ENCODE measurements at regions not wholly inside any gene's neighbourhood (a gene's known extent, or its start where the extent isn't known, plus 50 kb on each side); places are given as distances from the start of the nearest gene placed in this dataset.

DNA sequence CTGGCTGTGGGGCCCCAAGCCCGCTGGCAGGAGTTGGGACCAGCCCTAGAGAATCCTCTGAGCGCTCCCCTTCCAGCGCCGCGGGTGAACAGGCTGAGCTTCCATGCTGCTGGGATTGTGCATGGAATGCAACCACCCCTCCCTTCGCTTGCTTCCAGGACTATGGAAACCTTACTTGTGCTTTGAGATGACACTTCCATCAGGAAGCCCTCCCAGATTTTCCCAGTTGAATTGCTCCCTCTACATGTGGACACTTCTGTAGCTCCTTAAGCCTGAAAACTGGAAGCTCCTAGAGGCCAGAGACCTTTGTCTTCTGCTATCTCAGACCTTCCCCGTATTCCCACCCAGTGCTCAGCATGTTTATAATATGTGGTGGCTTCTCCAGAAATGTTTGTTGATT lies 213.2 kb upstream of the RPL38 start:
- Histone ChIP-seq H3K9me3 (ENCODE audit: low read length) (no peaks in the 10 kb centered on the region), H3K9ac (ENCODE audit: low read length) (no peak overlapping the region), H3K9me2 (replicated peaks; ENCODE audit: low read length) (no peaks in the 10 kb centered on the region), H3K36me3 (ENCODE audit: low read depth, low read length) (no peaks in the 10 kb centered on the region), H3K4me2 (ENCODE audit: low read length) (no peak overlapping the region), H3K4me3 (ENCODE audit: low read length) (no peak overlapping the region), H3K4me1 (ENCODE audit: insufficient read depth, low read length) (no peaks in the 10 kb centered on the region), H3K79me2 (ENCODE audit: low read length) (no peaks in the 10 kb centered on the region), H4K20me1 (ENCODE audit: low read length) (no peaks in the 10 kb centered on the region), H3F3A (ENCODE audit: low read length, unreplicated experiment) (no peaks in the 10 kb centered on the region), H2AFZ (ENCODE audit: low read length) (no peak overlapping the region), H3K27me3 (ENCODE audit: low read length) (peaks cover 26% of the 10 kb centered on the region), H3K27ac (ENCODE audit: low read length) (no peak overlapping the region)
- no TSS peak for BruUV-seq (replicated peaks)
- intact Hi-C loops (cut with micrococcal nuclease), result no loop called here
- CTCF ChIA-PET, result no interaction called here
- DNase-seq (no peak), ATAC-seq (no peak)
- no peak for TF ChIP-seq EZH2 (IDR thresholded peaks at IDR 0.05; ENCODE audit: low read length, unreplicated experiment)
- no peak for TF ChIP-seq EZH2phosphoT487 (IDR thresholded peaks at IDR 0.05; ENCODE audit: borderline replicate concordance, low read length)
- TF ChIP-seq, protein P1, sequence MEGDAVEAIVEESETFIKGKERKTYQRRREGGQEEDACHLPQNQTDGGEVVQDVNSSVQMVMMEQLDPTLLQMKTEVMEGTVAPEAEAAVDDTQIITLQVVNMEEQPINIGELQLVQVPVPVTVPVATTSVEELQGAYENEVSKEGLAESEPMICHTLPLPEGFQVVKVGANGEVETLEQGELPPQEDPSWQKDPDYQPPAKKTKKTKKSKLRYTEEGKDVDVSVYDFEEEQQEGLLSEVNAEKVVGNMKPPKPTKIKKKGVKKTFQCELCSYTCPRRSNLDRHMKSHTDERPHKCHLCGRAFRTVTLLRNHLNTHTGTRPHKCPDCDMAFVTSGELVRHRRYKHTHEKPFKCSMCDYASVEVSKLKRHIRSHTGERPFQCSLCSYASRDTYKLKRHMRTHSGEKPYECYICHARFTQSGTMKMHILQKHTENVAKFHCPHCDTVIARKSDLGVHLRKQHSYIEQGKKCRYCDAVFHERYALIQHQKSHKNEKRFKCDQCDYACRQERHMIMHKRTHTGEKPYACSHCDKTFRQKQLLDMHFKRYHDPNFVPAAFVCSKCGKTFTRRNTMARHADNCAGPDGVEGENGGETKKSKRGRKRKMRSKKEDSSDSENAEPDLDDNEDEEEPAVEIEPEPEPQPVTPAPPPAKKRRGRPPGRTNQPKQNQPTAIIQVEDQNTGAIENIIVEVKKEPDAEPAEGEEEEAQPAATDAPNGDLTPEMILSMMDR (conservative IDR thresholded peaks at IDR 0.05; ENCODE audit: low read depth, low read length), result no peak
- POLR2A ChIA-PET (ENCODE audit: unreplicated experiment), result no interaction called here

DNA sequence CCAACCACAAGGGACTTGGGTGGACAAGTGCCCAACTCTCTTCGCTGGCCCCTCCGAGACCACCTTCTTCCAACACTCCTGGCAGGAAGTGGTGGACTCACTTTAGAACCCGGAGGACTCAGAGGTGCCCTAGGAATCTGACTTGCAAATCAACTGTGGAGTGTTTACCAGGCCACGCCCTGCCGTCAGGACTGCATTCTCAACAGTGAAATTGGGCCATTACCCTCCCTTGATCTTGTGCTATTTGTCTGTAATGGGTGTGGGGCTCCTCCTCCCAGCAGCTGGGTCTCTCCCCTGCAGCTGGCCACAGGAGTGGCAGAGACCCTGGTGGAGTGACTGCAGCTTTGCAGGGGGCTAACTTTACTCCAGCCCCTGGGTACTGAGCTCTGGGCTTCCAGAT lies 212.2 kb upstream of the RPL38 start:
- TF ChIP-seq EZH2 (IDR thresholded peaks at IDR 0.05; ENCODE audit: low read length, unreplicated experiment) (no peak), EZH2phosphoT487 (IDR thresholded peaks at IDR 0.05; ENCODE audit: borderline replicate concordance, low read length) (no peak)
- TF ChIP-seq, protein P1 (conservative IDR thresholded peaks at IDR 0.05; ENCODE audit: low read depth, low read length), result no peak
- Histone ChIP-seq H3K4me1 (ENCODE audit: insufficient read depth, low read length) (no peaks in the 10 kb centered on the region), H2AFZ (ENCODE audit: low read length) (no peak overlapping the region), H3K4me3 (ENCODE audit: low read length) (no peak overlapping the region), H3K27ac (ENCODE audit: low read length) (no peak overlapping the region), H3K9ac (ENCODE audit: low read length) (no peak overlapping the region), H3K27me3 (ENCODE audit: low read length) (peaks cover 26% of the 10 kb centered on the region), H3K36me3 (ENCODE audit: low read depth, low read length) (no peaks in the 10 kb centered on the region), H3F3A (ENCODE audit: low read length, unreplicated experiment) (no peaks in the 10 kb centered on the region), H3K9me2 (replicated peaks; ENCODE audit: low read length) (no peaks in the 10 kb centered on the region), H3K4me2 (ENCODE audit: low read length) (no peak overlapping the region), H4K20me1 (ENCODE audit: low read length) (no peaks in the 10 kb centered on the region), H3K79me2 (ENCODE audit: low read length) (no peaks in the 10 kb centered on the region), H3K9me3 (ENCODE audit: low read length) (no peaks in the 10 kb centered on the region)
- ATAC-seq (no peak), DNase-seq (no peak)
- CTCF ChIA-PET, result no interaction called here
- POLR2A ChIA-PET (ENCODE audit: unreplicated experiment), result no interaction called here
- intact Hi-C loops (cut with micrococcal nuclease), result no loop called here
- BruUV-seq (replicated peaks), result no TSS peak

DNA sequence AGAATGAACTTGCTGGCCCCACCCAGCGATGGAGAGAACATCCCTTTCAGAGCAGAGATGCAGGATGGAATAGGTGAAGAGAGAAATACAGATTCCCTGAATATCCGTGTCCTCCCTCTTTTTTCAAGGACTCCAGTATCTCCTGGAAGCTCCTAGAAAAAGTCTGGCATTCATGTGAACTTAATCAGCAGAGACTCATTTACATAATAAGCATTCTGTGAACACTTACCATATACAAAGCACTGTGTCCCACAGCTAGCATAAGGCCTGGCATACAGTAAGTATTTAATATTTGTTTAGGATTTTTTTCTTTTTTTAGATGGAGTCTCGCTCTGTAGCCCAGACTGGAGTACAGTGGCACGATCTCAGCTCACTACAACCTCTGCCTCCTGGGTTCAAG lies 208.5 kb upstream of the RPL38 start:
- Histone ChIP-seq H3K9ac (ENCODE audit: low read length) (no peak overlapping the region), H3K4me1 (ENCODE audit: insufficient read depth, low read length) (no peaks in the 10 kb centered on the region), H4K20me1 (ENCODE audit: low read length) (no peaks in the 10 kb centered on the region), H2AFZ (ENCODE audit: low read length) (no peak overlapping the region), H3K9me2 (replicated peaks; ENCODE audit: low read length) (no peaks in the 10 kb centered on the region), H3F3A (ENCODE audit: low read length, unreplicated experiment) (no peaks in the 10 kb centered on the region), H3K9me3 (ENCODE audit: low read length) (no peaks in the 10 kb centered on the region), H3K36me3 (ENCODE audit: low read depth, low read length) (no peaks in the 10 kb centered on the region), H3K27ac (ENCODE audit: low read length) (no peak overlapping the region), H3K27me3 (ENCODE audit: low read length) (peaks cover 9% of the 10 kb centered on the region), H3K4me2 (ENCODE audit: low read length) (no peak overlapping the region), H3K79me2 (ENCODE audit: low read length) (no peaks in the 10 kb centered on the region), H3K4me3 (ENCODE audit: low read length) (no peak overlapping the region)
- no TSS peak for BruUV-seq (replicated peaks)
- ChIA-PET POLR2A (ENCODE audit: unreplicated experiment) (no interaction called here), CTCF (no interaction called here)
- DNase-seq, result no peak
- TF ChIP-seq EZH2phosphoT487 (IDR thresholded peaks at IDR 0.05; ENCODE audit: borderline replicate concordance, low read length), result no peak
- intact Hi-C loops (cut with micrococcal nuclease), result no loop called here
- no peak for ATAC-seq

Data from PC-3 (cell line).